Choroid plexus epithelial cell (primary cell): ENCODE measurements at regions not wholly inside any gene's neighbourhood (a gene's known extent, or its start where the extent isn't known, plus 50 kb on each side); places are given as distances from the start of the nearest gene placed in this dataset.

Experiments
- DNase-seq: peaks from one replicate; pipeline ENCODE4 v3.0.0-alpha.2; 2010; ENCODE audit warnings: low read depth
- H3K4me3 ChIP-seq: 2 replicates; pipeline ENCODE4 v1.5.1; 2011; ENCODE audit warnings: low read depth, mild to moderate bottlenecking, control low read depth, low read length, moderate library complexity
- CTCF ChIP-seq: conservative IDR thresholded peaks from 2 replicates; pipeline ENCODE4 v1.5.1; 2011; ENCODE audit warnings: low read depth, mild to moderate bottlenecking, control low read depth, inconsistent platforms, low read length, moderate library complexity

- no peak for DNase-seq
- TF ChIP-seq CTCF = no peak
Measured at GRCh38 chr3:30081904-30082303, 524.5 kb upstream of the TGFBR2 start.

GRCh38 chr3:30082652-30083051 lies 523.7 kb upstream of the TGFBR2 start:
- no peak overlapping the region for H3K4me3 ChIP-seq
- TF ChIP-seq CTCF = no peak
- DNase-seq = no peak

More at GRCh38 chr3:30081904-30082303, 524.5 kb upstream of the TGFBR2 start:
- no peak overlapping the region for H3K4me3 ChIP-seq

GRCh38 chr3:30083315-30083714 lies 523.1 kb upstream of the TGFBR2 start:
- no peak overlapping the region for H3K4me3 ChIP-seq
- DNase-seq = no peak
- no peak for TF ChIP-seq CTCF

- no peak for DNase-seq
- TF ChIP-seq CTCF = no peak
- no peak overlapping the region for H3K4me3 ChIP-seq
Measured at GRCh38 chr3:30084316-30084715, 522.1 kb upstream of the TGFBR2 start.

GRCh38 chr3:30084971-30085403 lies 521.4 kb upstream of the TGFBR2 start:
- no peak for DNase-seq
- H3K4me3 ChIP-seq = no peak overlapping the region
- no peak for TF ChIP-seq CTCF

- no peak for DNase-seq
- H3K4me3 ChIP-seq = no peak overlapping the region
- no peak for TF ChIP-seq CTCF
Measured at GRCh38 chr3:30085486-30085885, 520.9 kb upstream of the TGFBR2 start.

GRCh38 chr3:30091686-30092085 lies 514.7 kb upstream of the TGFBR2 start:
- TF ChIP-seq CTCF = no peak
- DNase-seq = no peak
- H3K4me3 ChIP-seq = no peak overlapping the region
